GM12878 (cell line): ENCODE measurements at regions not wholly inside any gene's neighbourhood (a gene's known extent, or its start where the extent isn't known, plus 50 kb on each side); places are given as distances from the start of the nearest gene placed in this dataset.

Source experiments
- ATAC-seq: fragments of 200-7000 bp; cut with Tn5 transposase; 3 replicates; pipeline ENCODE4 v1.9.1; 2020; ENCODE audit warnings: mild to moderate bottlenecking, moderate library complexity
- BruUV-seq: library from RNA; stranded (reverse); fragments of 400-500 nt; replicated peaks from 2 replicates; lab custom pipeline; 2021; lab: Mats Ljungman, UMichigan
- CTCF ChIA-PET: fragments of 300-600 bp; sonication (Branson Sonifier 250); formaldehyde crosslinking; extraction: SDS; loops from one replicate; lab custom pipeline; 2021; ENCODE audit warnings: inconsistent platforms; lab: Yijun Ruan, JAX
- POLR2A ChIA-PET: fragments of 350-600 bp; formaldehyde crosslinking; extraction: SDS; loops from one replicate; lab custom pipeline; 2021; ENCODE audit warnings: inconsistent platforms; lab: Charles Lee
- RAD21 ChIA-PET: fragments of 300-600 bp; sonication (Branson Sonifier 250); formaldehyde crosslinking; loops from one replicate; lab custom pipeline; 2023; ENCODE audit warnings: antibody characterized with exemption; ENCODE audit not compliant: unreplicated experiment; lab: Charles Lee
- SMC1A ChIA-PET: fragments of 300-600 bp; sonication (Branson Sonifier 250); formaldehyde crosslinking; loops from one replicate; lab custom pipeline; 2023; ENCODE audit not compliant: unreplicated experiment, uncharacterized antibody; lab: Charles Lee
- DNase-seq: peaks from one replicate; pipeline ENCODE4 v3.0.0-alpha.2; 2011; ENCODE audit warnings: low read depth, low spot score
- FAIRE-seq: peaks from 3 replicates; lab custom pipeline; 2011; peaks lifted over from hg19 to GRCh38; lab: Jason Lieb, UNC
- H2AFZ ChIP-seq: 2 replicates; pipeline ENCODE4 v1.6.0; 2011; ENCODE audit warnings: low read depth, low read length, control low read depth; ENCODE audit not compliant: control insufficient read depth
- H3K27ac ChIP-seq: 2 replicates; pipeline ENCODE4 v1.5.1; 2011; ENCODE audit warnings: control low read depth; ENCODE audit not compliant: control insufficient read depth, insufficient read depth
- H3K27me3 ChIP-seq, 2 experiments: replicated peaks in 1 of 2; 2 replicates each; pipeline versions ENCODE4 v1.6.0 to v1.6.1; 2011; ENCODE audit warnings: low read length in 1 of 2; ENCODE audit not compliant: control insufficient read depth in 2 of 2, insufficient read depth in 2 of 2
- H3K36me3 ChIP-seq, 2 experiments: 2 replicates each; pipeline ENCODE4 v1.5.1; 2011; ENCODE audit warnings: low read length in 1 of 2; ENCODE audit not compliant: control insufficient read depth in 2 of 2, insufficient read depth in 2 of 2
- H3K4me1 ChIP-seq: 2 replicates; pipeline ENCODE4 v1.6.1; 2011; ENCODE audit warnings: mild to moderate bottlenecking, low read length, moderate library complexity, mixed read lengths; ENCODE audit not compliant: control insufficient read depth, insufficient read depth
- H3K4me2 ChIP-seq: 2 replicates; pipeline ENCODE4 v1.6.0; 2011; ENCODE audit warnings: control low read depth; ENCODE audit not compliant: control insufficient read depth, insufficient read depth
- H3K4me3 ChIP-seq: fragments of 200-600 bp; sonication (generic); 2 replicates; pipeline ENCODE4 v1.5.1; 2016
- H3K79me2 ChIP-seq: 2 replicates; pipeline ENCODE4 v1.6.0; 2011; ENCODE audit warnings: low read length; ENCODE audit not compliant: control insufficient read depth, insufficient read depth
- H3K9ac ChIP-seq: 2 replicates; pipeline ENCODE4 v1.8.0; 2011; ENCODE audit warnings: low read length, control low read depth, mixed read lengths; ENCODE audit not compliant: control insufficient read depth, insufficient read depth
- H3K9me3 ChIP-seq: replicated peaks from 3 replicates; pipeline ENCODE4 v1.5.1; 2011; ENCODE audit warnings: mild to moderate bottlenecking, low read length; ENCODE audit not compliant: control insufficient read depth, insufficient read depth
- H4K20me1 ChIP-seq: 2 replicates; pipeline ENCODE4 v1.6.0; 2011; ENCODE audit not compliant: control insufficient read depth, insufficient read depth
- EGR1 ChIP-seq, 2 experiments: IDR thresholded peaks; 1 replicate in 1 of 2; 2 replicates in 1 of 2; pipeline ENCODE4 v1.6.1; 2011 to 2012; ENCODE audit warnings: low read depth in 2 of 2, low read length in 2 of 2, borderline replicate concordance in 1 of 2, mild to moderate bottlenecking in 1 of 2, moderate library complexity in 1 of 2
- MEF2B ChIP-seq: fragments of 450-650 bp; IDR thresholded peaks from 2 replicates; pipeline ENCODE4 v1.6.1; 2018; ENCODE audit warnings: mild to moderate bottlenecking, moderate library complexity; ENCODE audit not compliant: partially characterized antibody, poor library complexity, severe bottlenecking
- NFIC ChIP-seq: IDR thresholded peaks from 2 replicates; pipeline ENCODE4 v1.6.1; 2012; ENCODE audit warnings: low read depth, mild to moderate bottlenecking, inconsistent platforms, low read length, moderate library complexity
- POLR2A ChIP-seq: IDR thresholded peaks from 2 replicates; pipeline ENCODE4 v1.6.1; 2011; ENCODE audit warnings: low read depth, mild to moderate bottlenecking, low read length
- RCOR1 ChIP-seq: conservative IDR thresholded peaks from 2 replicates; pipeline ENCODE4 v1.6.1; 2012; ENCODE audit warnings: low read depth, low read length, improper control_type of control experiment
- SIN3A ChIP-seq: IDR thresholded peaks from 2 replicates; pipeline ENCODE4 v1.6.1; 2012; ENCODE audit warnings: low read depth, low read length, improper control_type of control experiment
- TARDBP ChIP-seq: IDR thresholded peaks from 2 replicates; pipeline ENCODE4 v1.6.1; 2016; ENCODE audit warnings: borderline replicate concordance
- TBL1XR1 ChIP-seq: IDR thresholded peaks from 2 replicates; pipeline ENCODE4 v1.6.1; 2012; ENCODE audit warnings: low read depth, low read length, improper control_type of control experiment
- ZBTB40 ChIP-seq: fragments of 450-650 bp; IDR thresholded peaks from 2 replicates; pipeline ENCODE4 v1.6.1; 2016; ENCODE audit warnings: mild to moderate bottlenecking, moderate library complexity, borderline replicate concordance
- ZNF384 ChIP-seq: IDR thresholded peaks from 2 replicates; pipeline ENCODE4 v1.6.1; 2012; ENCODE audit warnings: low read depth, mild to moderate bottlenecking, low read length, improper control_type of control experiment, borderline replicate concordance
- ZNF687 ChIP-seq: fragments of 450-650 bp; IDR thresholded peaks from 2 replicates; pipeline ENCODE4 v1.6.1; 2017; ENCODE audit warnings: mild to moderate bottlenecking, moderate library complexity
- WGBS: methylation state at CpG from one replicate; pipeline ENCODE4 v1.1.6; 2016; ENCODE audit warnings: low lambda C conversion rate; ENCODE audit not compliant: insufficient replicate concordance, insufficient coverage; ENCODE audit errors: missing lambda C conversion rate; 5-methylcytosine and 5-hydroxymethylcytosine counted together
- in situ Hi-C: fragments of 300-500 bp; cut with MboI; formaldehyde crosslinking; loops from 9 replicates; pipeline ENCODE4 v1.14.3; 2018; ENCODE audit warnings: mixed read lengths
- intact Hi-C: fragments of 100-400 bp; cut with micrococcal nuclease; formaldehyde crosslinking; loops from one replicate; pipeline ENCODE4 v1.14.2; 2022; ENCODE audit not compliant: unreplicated experiment

GRCh38 chr1:209497729-209498128 is 85.8 kb upstream of the CAMK1G start:
- no peak overlapping the region for H3K9ac ChIP-seq
- no peaks in the 10 kb centered on the region for H3K4me1 ChIP-seq
- DNase-seq, result no peak
- 10% methylated on average over 1 of the region's 1 CpG for WGBS
- H3K79me2 ChIP-seq, result no peaks in the 10 kb centered on the region
- intact Hi-C loops, result no loop called here
- H4K20me1 ChIP-seq, result no peaks in the 10 kb centered on the region
- peak; percentile 22; the same call in 2 of the 3 replicates for ATAC-seq
- CTCF ChIA-PET, result no interaction called here
- RAD21 ChIA-PET, result no interaction called here
- in situ Hi-C loops, result no loop called here
- TF ChIP-seq MEF2B (peak; percentile 17), ZNF687 (no peak)
- no peak overlapping the region for H3K4me3 ChIP-seq
- no TSS peak for BruUV-seq
- POLR2A ChIA-PET, result no interaction called here
- no peaks in the 10 kb centered on the region for H3K36me3 ChIP-seq
- peaks cover 1% of the 10 kb centered on the region; the same call in 1 of the 3 replicates for H3K9me3 ChIP-seq
- no peak overlapping the region for H3K4me2 ChIP-seq
- no peak for FAIRE-seq
- no peaks in the 10 kb centered on the region for H3K27me3 ChIP-seq
- no peak overlapping the region for H2AFZ ChIP-seq
- no peak overlapping the region for H3K27ac ChIP-seq
- SMC1A ChIA-PET, result no interaction called here

GRCh38 chr1:209500993-209501392 is 82.5 kb upstream of the CAMK1G start:
- Histone ChIP-seq H3K9ac (no peak overlapping the region), H3K79me2 (no peaks in the 10 kb centered on the region), H3K4me1 (no peaks in the 10 kb centered on the region), H3K27ac (no peak overlapping the region), H4K20me1 (no peaks in the 10 kb centered on the region), H3K27me3 (no peaks in the 10 kb centered on the region), H3K4me3 (no peak overlapping the region), H3K9me3 (peaks cover 1% of the 10 kb centered on the region; the same call in 1 of the 3 replicates), H3K36me3 (no peaks in the 10 kb centered on the region), H2AFZ (no peak overlapping the region), H3K4me2 (no peak overlapping the region)
- ChIA-PET POLR2A (no interaction called here), SMC1A (no interaction called here), RAD21 (no interaction called here), CTCF (interaction anchor here (0.8 kb wide), 1 partner anchor 11 kb away, joined by 3 read pairs; no protein-coding TSS in a partner anchor)
- WGBS, result 8% methylated on average over 1 of the region's 1 CpG
- FAIRE-seq (no peak), DNase-seq (no peak), ATAC-seq (no peak)
- no TSS peak for BruUV-seq
- in situ Hi-C loops (no loop called here), intact Hi-C loops (no loop called here)
- TF ChIP-seq TBL1XR1, result no peak
- TF ChIP-seq TARDBP, result no peak
- no peak for TF ChIP-seq EGR1 (IDR thresholded peaks at IDR 0.05; ENCODE audit: borderline replicate concordance in 1 of 2, low read depth in 2 of 2, low read length in 2 of 2)
- no peak for TF ChIP-seq ZNF384
- no peak for TF ChIP-seq POLR2A
- TF ChIP-seq NFIC, result no peak
- TF ChIP-seq SIN3A, result no peak
- TF ChIP-seq RCOR1, result no peak
- TF ChIP-seq ZBTB40, result no peak
